H1 (cell line): ENCODE measurements at regions not wholly inside any gene's neighbourhood (a gene's known extent, or its start where the extent isn't known, plus 50 kb on each side); places are given as distances from the start of the nearest gene placed in this dataset.

ENCODE experiments used
- EP300 ChIP-seq, 2 experiments: IDR thresholded peaks; 1 replicate in 1 of 2; 2 replicates in 1 of 2; pipeline ENCODE4 v1.6.1; 2011 to 2012; ENCODE audit warnings: low read depth in 2 of 2, low read length in 2 of 2, mild to moderate bottlenecking in 2 of 2, borderline replicate concordance in 1 of 2, inconsistent platforms in 1 of 2, moderate library complexity in 1 of 2
- GABPA ChIP-seq: IDR thresholded peaks from 2 replicates; pipeline ENCODE4 v1.6.1; 2011; ENCODE audit warnings: mild to moderate bottlenecking, low read length, moderate library complexity, borderline replicate concordance; ENCODE audit not compliant: insufficient read depth
- MAFK ChIP-seq: IDR thresholded peaks from 2 replicates; pipeline ENCODE4 v1.6.1; 2012; ENCODE audit warnings: low read depth, mild to moderate bottlenecking, improper control_type of control experiment, low read length
- POLR2A ChIP-seq, 2 experiments: IDR thresholded peaks; 1 replicate in 1 of 2; 2 replicates in 1 of 2; pipeline ENCODE4 v1.6.1; 2011; ENCODE audit warnings: low read depth in 2 of 2, low read length in 2 of 2, mild to moderate bottlenecking in 2 of 2; ENCODE audit errors: control extremely low read depth in 1 of 2
- POU5F1 ChIP-seq: IDR thresholded peaks from 2 replicates; pipeline ENCODE4 v1.6.1; 2011; ENCODE audit warnings: low read depth, mild to moderate bottlenecking, low read length, moderate library complexity
- RXRA ChIP-seq: IDR thresholded peaks from 2 replicates; pipeline ENCODE4 v1.6.1; 2011; ENCODE audit warnings: low read depth, mild to moderate bottlenecking, low read length, moderate library complexity; ENCODE audit not compliant: insufficient read depth
- SAP30 ChIP-seq: fragments of 300-600 bp; sonication (generic); IDR thresholded peaks from 2 replicates; pipeline ENCODE4 v1.7.1; 2012; ENCODE audit warnings: low read length, moderate library complexity, mild to moderate bottlenecking, inconsistent platforms; ENCODE audit not compliant: insufficient read depth, insufficient replicate concordance
- SP1 ChIP-seq: IDR thresholded peaks from 2 replicates; pipeline ENCODE4 v1.6.1; 2011; ENCODE audit warnings: low read depth, low read length
- TF ChIP-seq, protein P1 (sequence below), 3 experiments: IDR thresholded peaks; 1 replicate in 2 of 3; 2 replicates in 1 of 3; pipeline versions ENCODE4 v1.5.1 to v1.6.1; 2011; ENCODE audit warnings: low read length in 3 of 3, mild to moderate bottlenecking in 3 of 3, inconsistent platforms in 2 of 3, low read depth in 1 of 3, moderate library complexity in 1 of 3; ENCODE audit not compliant: insufficient read depth in 1 of 3; ENCODE audit errors: control extremely low read depth in 1 of 3

GRCh38 chr5:165626161-165626560 lies 2120.7 kb downstream of the MAT2B start:
- TF ChIP-seq SAP30 (no peak), MAFK (no peak), POU5F1 (no peak), RXRA (no peak), EP300 (IDR thresholded peaks at IDR 0.05; ENCODE audit: borderline replicate concordance in 1 of 2, low read depth in 2 of 2, low read length in 2 of 2) (no peak), SP1 (no peak), GABPA (no peak), POLR2A (IDR thresholded peaks at IDR 0.05; ENCODE audit: control extremely low read depth in 1 of 2, low read depth in 2 of 2, low read length in 2 of 2) (no peak)
- TF ChIP-seq, protein P1, sequence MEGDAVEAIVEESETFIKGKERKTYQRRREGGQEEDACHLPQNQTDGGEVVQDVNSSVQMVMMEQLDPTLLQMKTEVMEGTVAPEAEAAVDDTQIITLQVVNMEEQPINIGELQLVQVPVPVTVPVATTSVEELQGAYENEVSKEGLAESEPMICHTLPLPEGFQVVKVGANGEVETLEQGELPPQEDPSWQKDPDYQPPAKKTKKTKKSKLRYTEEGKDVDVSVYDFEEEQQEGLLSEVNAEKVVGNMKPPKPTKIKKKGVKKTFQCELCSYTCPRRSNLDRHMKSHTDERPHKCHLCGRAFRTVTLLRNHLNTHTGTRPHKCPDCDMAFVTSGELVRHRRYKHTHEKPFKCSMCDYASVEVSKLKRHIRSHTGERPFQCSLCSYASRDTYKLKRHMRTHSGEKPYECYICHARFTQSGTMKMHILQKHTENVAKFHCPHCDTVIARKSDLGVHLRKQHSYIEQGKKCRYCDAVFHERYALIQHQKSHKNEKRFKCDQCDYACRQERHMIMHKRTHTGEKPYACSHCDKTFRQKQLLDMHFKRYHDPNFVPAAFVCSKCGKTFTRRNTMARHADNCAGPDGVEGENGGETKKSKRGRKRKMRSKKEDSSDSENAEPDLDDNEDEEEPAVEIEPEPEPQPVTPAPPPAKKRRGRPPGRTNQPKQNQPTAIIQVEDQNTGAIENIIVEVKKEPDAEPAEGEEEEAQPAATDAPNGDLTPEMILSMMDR (IDR thresholded peaks at IDR 0.05; ENCODE audit: control extremely low read depth in 1 of 3, insufficient read depth in 1 of 3, low read depth in 1 of 3, low read length in 3 of 3), result no peak
